SK-N-SH treated with all-trans-retinoic acid at 6 μM for 48 hours (cell line): ENCODE measurements at regions not wholly inside any gene's neighbourhood (a gene's known extent, or its start where the extent isn't known, plus 50 kb on each side); places are given as distances from the start of the nearest gene placed in this dataset.

ENCODE experiments used
- CSRNP3 ChIP-seq: fragments of 250-450 bp; sonication (Bioruptor Pico); IDR thresholded peaks from 2 replicates; pipeline ENCODE4 v1.5.1; 2021; ENCODE audit warnings: mild to moderate bottlenecking, moderate library complexity
- RARB ChIP-seq: fragments of 250-450 bp; sonication (Bioruptor Pico); IDR thresholded peaks from 2 replicates; pipeline ENCODE4 v1.8.0; 2021; ENCODE audit warnings: mild to moderate bottlenecking, moderate library complexity

GRCh38 chr7:156185076-156185475 lies 372.8 kb upstream of the SHH start:
- TF ChIP-seq CSRNP3 (no peak), RARB (no peak)
